GM20000 (cell line): ENCODE measurements at regions not wholly inside any gene's neighbourhood (a gene's known extent, or its start where the extent isn't known, plus 50 kb on each side); places are given as distances from the start of the nearest gene placed in this dataset.

Source experiments
- DNase-seq: peaks from one replicate; pipeline ENCODE4 v3.0.0; 2012; ENCODE audit warnings: low spot score
- TF ChIP-seq, protein P1 (sequence below): IDR thresholded peaks from 2 replicates; pipeline ENCODE4 v1.5.1; 2012; ENCODE audit warnings: mild to moderate bottlenecking, control low read depth; ENCODE audit errors: extremely low read depth, missing control alignments

DNA sequence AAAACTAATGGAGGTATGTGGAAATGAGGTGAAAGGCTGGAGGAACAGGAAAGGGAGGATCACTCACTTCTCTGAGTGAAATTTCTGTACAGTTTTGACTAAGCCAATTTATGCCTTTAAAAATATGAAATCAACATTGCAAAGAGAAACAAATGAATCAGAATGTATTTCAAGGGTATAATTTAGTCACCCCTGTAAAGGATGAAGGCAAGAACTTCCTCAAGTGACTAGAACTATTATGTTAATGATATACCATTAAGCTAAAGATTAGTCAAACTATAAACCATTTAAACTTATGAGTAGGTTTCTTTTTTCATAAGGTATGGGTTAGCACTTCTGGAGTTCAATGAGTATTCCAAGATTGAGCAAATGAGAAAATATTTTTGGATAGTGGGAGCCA, 184.5 kb upstream of the CHORDC1 start:
- no peak for DNase-seq
- TF ChIP-seq, protein P1, sequence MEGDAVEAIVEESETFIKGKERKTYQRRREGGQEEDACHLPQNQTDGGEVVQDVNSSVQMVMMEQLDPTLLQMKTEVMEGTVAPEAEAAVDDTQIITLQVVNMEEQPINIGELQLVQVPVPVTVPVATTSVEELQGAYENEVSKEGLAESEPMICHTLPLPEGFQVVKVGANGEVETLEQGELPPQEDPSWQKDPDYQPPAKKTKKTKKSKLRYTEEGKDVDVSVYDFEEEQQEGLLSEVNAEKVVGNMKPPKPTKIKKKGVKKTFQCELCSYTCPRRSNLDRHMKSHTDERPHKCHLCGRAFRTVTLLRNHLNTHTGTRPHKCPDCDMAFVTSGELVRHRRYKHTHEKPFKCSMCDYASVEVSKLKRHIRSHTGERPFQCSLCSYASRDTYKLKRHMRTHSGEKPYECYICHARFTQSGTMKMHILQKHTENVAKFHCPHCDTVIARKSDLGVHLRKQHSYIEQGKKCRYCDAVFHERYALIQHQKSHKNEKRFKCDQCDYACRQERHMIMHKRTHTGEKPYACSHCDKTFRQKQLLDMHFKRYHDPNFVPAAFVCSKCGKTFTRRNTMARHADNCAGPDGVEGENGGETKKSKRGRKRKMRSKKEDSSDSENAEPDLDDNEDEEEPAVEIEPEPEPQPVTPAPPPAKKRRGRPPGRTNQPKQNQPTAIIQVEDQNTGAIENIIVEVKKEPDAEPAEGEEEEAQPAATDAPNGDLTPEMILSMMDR: no peak

DNA sequence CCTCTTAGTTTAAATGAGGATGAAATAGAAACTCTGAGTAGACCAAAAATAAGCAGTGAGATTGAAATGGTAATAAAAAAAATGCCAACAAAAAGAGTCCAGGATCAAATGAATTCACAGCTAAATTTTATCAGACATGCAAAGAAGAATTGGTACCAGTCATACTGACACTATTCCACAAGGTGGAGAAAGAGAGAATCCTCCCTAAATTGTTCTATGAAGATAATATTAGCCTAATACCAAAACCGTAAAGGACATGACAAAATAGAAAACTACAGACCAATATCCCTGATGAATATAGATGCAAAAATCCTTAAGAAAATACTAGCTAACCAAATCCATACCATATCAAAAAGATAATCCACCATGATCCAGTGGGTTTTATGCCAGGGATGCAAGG, 169.8 kb upstream of the CHORDC1 start:
- DNase-seq: no peak
- TF ChIP-seq, protein P1: no peak

DNA sequence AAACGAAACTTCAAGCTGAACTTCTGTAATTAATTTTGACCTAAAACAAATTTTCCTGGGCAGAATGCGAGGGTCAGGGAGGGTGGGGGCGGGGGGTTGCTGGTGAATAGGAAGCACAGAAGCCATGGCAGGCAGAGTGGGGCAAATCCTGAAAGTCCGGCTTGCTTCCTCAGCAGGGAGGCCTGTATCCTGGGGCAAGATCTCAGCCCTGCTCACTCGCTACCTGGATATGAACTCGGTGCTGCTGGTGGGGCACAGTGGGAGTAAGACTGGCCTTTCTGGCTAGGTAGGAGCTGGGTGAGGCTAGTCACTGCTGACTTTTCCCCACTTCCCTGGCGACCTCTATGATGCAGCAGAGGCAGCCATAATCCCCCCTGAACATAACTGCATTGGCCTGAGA, 168.9 kb upstream of the CHORDC1 start:
- DNase-seq: no peak
- TF ChIP-seq, protein P1: no peak

DNA sequence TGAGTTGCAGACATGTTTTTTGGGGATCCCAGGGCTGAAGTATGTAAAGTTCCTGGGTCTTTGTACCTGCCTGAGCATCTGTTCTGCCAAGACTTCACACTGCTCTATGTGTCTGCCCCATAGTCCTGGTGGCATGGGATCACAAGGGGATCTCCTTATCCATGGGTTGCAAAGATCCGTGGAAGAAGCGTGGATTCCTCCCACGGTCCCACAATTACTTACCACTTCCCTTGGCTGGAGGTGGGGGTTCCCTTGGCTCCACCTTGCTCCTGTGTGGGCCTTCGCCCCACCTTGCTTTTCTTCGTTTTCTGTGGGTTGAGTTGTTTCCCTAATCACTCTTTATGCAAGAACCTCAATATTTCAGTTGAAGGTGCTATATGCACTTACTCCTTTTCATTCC, 157.4 kb upstream of the CHORDC1 start:
- no peak for DNase-seq
- TF ChIP-seq, protein P1: no peak

DNA sequence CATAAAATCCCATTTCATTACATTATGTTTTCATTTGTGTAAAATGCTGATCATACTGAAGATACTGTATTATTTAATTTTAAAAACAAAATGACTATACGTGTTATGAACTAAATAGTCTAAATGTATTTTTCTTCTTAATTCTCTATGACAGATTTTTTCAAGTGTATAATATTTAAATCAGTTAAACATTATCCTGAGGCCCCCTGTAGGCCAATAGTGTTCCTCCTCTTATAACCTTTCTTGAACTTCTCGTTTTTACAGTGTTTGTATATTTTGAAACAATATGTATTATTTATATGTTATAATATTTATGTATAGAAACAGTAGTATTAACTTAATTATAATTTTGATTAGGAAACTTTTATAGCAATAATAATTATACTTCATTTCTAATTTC, 151.1 kb upstream of the CHORDC1 start:
- TF ChIP-seq, protein P1: no peak
- DNase-seq: no peak

DNA sequence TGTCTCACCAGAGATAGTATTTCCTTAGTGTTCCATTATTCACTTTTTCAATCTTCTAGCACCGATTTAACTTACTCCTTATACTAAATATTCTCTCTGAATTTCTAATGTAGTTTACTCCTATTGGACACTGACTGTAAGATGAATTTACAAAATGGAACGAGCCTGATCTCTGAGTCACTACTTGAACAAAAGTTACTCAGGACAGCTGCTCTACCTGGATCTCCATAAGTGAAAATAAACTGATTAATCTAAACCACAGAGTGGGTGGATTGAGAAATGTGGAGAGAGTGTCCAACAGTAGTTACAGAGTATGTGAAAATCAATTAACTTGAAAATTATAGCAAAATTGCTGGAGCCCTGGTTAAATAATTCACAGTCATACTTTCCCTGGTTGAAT, 141.7 kb upstream of the CHORDC1 start:
- no peak for DNase-seq
- TF ChIP-seq, protein P1: no peak

DNA sequence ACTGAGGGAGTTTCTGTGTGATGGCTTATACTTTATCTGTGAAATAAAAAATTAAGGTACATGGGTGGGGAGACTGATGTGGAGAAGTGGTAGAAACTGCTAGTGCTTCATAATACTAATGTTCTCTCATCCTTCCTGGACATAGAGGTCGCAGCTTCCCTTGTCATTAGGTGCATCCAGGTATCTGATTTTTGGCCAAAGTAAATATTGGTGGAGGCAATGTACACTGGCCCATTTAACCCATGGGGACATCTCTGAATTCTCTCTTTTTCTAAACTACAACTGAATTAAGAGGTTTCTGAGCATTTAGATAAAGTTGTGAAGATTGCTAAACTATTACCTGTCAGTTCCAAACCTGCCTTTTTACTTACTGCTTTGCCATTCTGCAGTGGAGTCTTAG, 140.9 kb upstream of the CHORDC1 start:
- no peak for DNase-seq
- TF ChIP-seq, protein P1: no peak
